Thyroid gland (tissue), 4 donors: ENCODE measurements at regions not wholly inside any gene's neighbourhood (a gene's known extent, or its start where the extent isn't known, plus 50 kb on each side); places are given as distances from the start of the nearest gene placed in this dataset.

Experiments used
- CTCF ChIP-seq, 6 experiments: fragments of 200-600 bp in 3 of 6; fragments of 450-650 bp in 3 of 6; sonication (generic) in 3 of 6; IDR thresholded peaks; one replicate each; pipeline ENCODE4 v1.5.1; 2016 to 2019; ENCODE audit warnings: antibody characterized with exemption in 6 of 6, mild to moderate bottlenecking in 2 of 6, inconsistent platforms in 1 of 6, moderate library complexity in 1 of 6
- POLR2A ChIP-seq, 2 donors: fragments of 450-650 bp; IDR thresholded peaks; one replicate each; pipeline ENCODE4 v1.6.1; 2017; ENCODE audit warnings: antibody characterized with exemption in 2 of 2, mild to moderate bottlenecking in 2 of 2, moderate library complexity in 1 of 2

- no peak for TF ChIP-seq CTCF (IDR thresholded peaks at IDR 0.05)
- no peak for TF ChIP-seq POLR2A (IDR thresholded peaks at IDR 0.05)
These were observed 206.1 kb upstream of the GALNT2 start for GRCh38 chr1:229860926-229861325.
